Tibial artery (tissue), 4 donors: ENCODE measurements at regions not wholly inside any gene's neighbourhood (a gene's known extent, or its start where the extent isn't known, plus 50 kb on each side); places are given as distances from the start of the nearest gene placed in this dataset.

Experiments used
- DNase-seq, 2 donors: peaks; one replicate each; pipeline ENCODE4 v3.0.0-alpha.2; 2019
- H3K27ac ChIP-seq, 2 donors: fragments of 200-600 bp; sonication (generic) in 1 of 2; 1 replicate in 1 of 2; 2 replicates in 1 of 2; pipeline ENCODE4 v1.5.1; 2018 to 2019; ENCODE audit warnings: mild to moderate bottlenecking in 1 of 2
- H3K27me3 ChIP-seq, 2 donors: fragments of 200-600 bp; sonication (generic) in 1 of 2; one replicate each; pipeline versions ENCODE4 v1.5.1 to v1.6.0; 2016 to 2019
- H3K36me3 ChIP-seq, 3 donors: fragments of 200-600 bp; sonication (generic) in 2 of 3; one replicate each; pipeline ENCODE4 v1.5.1; 2016 to 2019; ENCODE audit warnings: mild to moderate bottlenecking in 2 of 3
- H3K4me1 ChIP-seq, 4 donors: fragments of 200-600 bp; sonication (generic) in 2 of 4; 1 replicate in 3 of 4; 2 replicates in 1 of 4; pipeline ENCODE4 v1.5.1; 2016 to 2019
- H3K4me3 ChIP-seq, 2 donors: fragments of 200-600 bp; sonication (generic) in 1 of 2; 1 replicate in 1 of 2; 2 replicates in 1 of 2; pipeline ENCODE4 v1.5.1; 2018 to 2019; ENCODE audit warnings: mild to moderate bottlenecking in 2 of 2
- H3K9me3 ChIP-seq, 3 donors: fragments of 200-600 bp; sonication (generic) in 1 of 3; one replicate each; pipeline ENCODE4 v1.5.1; 2016 to 2019
- intact Hi-C: fragments of 100-400 bp; cut with DNase I; formaldehyde crosslinking; loops from one replicate; pipeline ENCODE4 v1.15.0; 2023; ENCODE audit warnings: low total_unique reads
- TF ChIP-seq, protein P1 (sequence below), 2 experiments: fragments of 200-600 bp in 1 of 2; fragments of 450-650 bp in 1 of 2; IDR thresholded peaks; one replicate each; pipeline ENCODE4 v1.5.1; 2017 to 2019; ENCODE audit warnings: antibody characterized with exemption in 2 of 2, mild to moderate bottlenecking in 1 of 2, moderate library complexity in 1 of 2

DNA sequence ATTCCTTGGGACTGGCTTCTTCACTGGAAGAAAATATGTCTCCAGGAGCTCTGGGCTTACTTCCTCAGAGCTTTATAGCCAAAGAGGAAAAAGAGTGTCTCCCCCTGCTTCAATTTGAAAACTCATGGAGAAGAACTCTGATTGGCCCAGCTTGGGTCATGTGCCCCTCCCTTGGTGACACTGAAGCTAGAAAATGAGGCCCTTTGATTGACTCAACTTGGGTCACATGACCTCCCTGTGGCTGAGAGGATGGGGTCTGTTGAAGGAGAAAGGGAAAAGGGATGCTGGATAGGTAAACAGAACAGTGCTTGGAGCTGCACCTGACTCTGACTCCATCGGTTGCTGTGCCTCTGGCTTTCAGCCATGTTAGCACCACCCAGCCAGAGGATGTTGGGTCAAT lies 70.6 kb upstream of the KSR1 start:
- Histone ChIP-seq H3K4me1 (peaks cover 0 to 27% (median 16%) of the 10 kb centered on the region in 4 donors), H3K27ac (no peak overlapping the region), H3K4me3 (no peak overlapping the region), H3K36me3 (no peaks in the 10 kb centered on the region), H3K27me3 (no peaks in the 10 kb centered on the region), H3K9me3 (no peaks in the 10 kb centered on the region)
- TF ChIP-seq, protein P1, sequence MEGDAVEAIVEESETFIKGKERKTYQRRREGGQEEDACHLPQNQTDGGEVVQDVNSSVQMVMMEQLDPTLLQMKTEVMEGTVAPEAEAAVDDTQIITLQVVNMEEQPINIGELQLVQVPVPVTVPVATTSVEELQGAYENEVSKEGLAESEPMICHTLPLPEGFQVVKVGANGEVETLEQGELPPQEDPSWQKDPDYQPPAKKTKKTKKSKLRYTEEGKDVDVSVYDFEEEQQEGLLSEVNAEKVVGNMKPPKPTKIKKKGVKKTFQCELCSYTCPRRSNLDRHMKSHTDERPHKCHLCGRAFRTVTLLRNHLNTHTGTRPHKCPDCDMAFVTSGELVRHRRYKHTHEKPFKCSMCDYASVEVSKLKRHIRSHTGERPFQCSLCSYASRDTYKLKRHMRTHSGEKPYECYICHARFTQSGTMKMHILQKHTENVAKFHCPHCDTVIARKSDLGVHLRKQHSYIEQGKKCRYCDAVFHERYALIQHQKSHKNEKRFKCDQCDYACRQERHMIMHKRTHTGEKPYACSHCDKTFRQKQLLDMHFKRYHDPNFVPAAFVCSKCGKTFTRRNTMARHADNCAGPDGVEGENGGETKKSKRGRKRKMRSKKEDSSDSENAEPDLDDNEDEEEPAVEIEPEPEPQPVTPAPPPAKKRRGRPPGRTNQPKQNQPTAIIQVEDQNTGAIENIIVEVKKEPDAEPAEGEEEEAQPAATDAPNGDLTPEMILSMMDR (IDR thresholded peaks at IDR 0.05): no peak
- intact Hi-C loops: loop anchor here (10.0 kb wide), 1 partner anchor 49 kb away; no protein-coding TSS in a partner anchor
- peak in 1 of 2 donors; percentile 1 for DNase-seq

DNA sequence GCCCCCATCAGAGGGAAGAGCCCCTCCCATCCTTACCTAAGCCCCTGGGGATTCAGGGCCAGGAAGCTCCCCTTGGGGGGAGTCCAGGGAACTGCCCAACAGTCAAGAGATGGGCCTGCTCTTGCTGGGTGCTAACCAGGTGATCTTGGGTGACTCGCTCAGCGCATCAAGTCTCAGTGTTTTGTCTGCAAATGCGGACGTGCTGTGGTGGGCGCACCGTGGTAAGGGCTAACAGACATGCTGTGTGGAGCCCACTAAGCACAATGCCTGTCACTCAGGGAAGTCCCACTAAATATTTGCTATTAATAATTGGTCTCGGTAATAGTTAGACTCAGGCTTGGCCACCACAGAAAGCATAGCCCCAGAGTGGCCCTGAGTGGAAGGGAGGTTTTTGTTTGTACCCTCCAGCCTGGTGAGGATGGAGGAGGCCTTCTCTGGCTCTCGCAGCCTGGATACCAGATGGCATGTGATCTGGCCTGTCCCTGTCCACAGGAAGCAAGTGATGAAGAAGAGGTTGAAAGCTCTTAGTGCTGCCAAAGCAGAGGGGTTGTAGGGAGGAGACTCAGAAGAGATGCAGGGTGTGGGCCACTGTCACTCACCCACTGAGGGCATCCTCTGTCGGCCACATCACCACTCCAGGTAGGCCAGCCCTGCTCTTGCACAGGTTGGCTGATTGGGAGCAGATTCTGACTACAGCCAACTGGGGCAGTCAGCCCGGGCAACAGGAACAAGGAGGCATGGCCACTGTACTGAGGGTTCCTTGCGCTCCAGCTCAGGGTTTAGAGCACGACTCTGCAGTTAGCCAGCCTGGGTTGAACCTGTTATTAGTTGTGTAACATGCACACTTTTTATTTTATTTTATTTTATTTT lies 69.8 kb upstream of the KSR1 start:
- Histone ChIP-seq H3K27ac (no peak overlapping the region), H3K9me3 (no peaks in the 10 kb centered on the region), H3K4me3 (no peak overlapping the region), H3K27me3 (no peaks in the 10 kb centered on the region), H3K4me1 (peaks cover 0 to 19% (median 10%) of the 10 kb centered on the region in 4 donors), H3K36me3 (no peaks in the 10 kb centered on the region)
- peak in 1 of 2 donors; percentile 49 for DNase-seq
- TF ChIP-seq, protein P1 (IDR thresholded peaks at IDR 0.05): no peak
- intact Hi-C loops: loop anchor here (10.0 kb wide), 1 partner anchor 48 kb away; no protein-coding TSS in a partner anchor

DNA sequence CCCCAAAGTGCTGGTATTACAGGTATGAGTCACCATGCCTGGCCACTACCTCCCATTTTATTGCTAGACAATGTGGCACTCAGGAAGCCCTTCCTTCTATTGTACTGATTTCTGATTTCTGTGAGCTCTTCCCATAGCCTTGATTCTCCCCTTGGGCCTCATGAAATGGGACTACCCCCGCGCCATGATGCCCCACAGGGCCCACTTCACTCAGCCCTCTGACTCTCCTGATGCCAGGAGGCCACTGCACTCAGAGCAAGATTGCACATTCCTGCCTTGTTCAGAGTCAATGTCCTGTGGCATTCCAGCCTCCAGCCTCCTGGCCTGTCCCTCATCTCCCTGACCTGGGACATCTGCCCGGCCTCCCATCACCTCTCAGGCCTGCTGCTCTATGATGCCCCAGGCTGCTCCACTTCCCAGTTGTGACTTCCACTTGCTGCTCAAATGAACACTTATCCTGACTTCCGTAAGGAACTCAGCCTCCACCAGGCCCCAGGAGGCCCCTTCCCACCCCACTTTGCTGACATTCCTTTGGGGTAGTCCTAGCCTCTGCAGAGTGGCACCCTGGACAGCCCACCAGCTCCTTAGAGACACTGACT lies 66.6 kb upstream of the KSR1 start:
- intact Hi-C loops: loop anchor here (10.0 kb wide), 1 partner anchor 45 kb away; no protein-coding TSS in a partner anchor
- Histone ChIP-seq H3K9me3 (no peaks in the 10 kb centered on the region), H3K4me1 (peaks cover 0 to 4% (median under 1%) of the 10 kb centered on the region in 4 donors), H3K27ac (no peak overlapping the region), H3K27me3 (no peaks in the 10 kb centered on the region), H3K4me3 (no peak overlapping the region), H3K36me3 (no peaks in the 10 kb centered on the region)
- TF ChIP-seq, protein P1 (IDR thresholded peaks at IDR 0.05): no peak
- DNase-seq: no peak

DNA sequence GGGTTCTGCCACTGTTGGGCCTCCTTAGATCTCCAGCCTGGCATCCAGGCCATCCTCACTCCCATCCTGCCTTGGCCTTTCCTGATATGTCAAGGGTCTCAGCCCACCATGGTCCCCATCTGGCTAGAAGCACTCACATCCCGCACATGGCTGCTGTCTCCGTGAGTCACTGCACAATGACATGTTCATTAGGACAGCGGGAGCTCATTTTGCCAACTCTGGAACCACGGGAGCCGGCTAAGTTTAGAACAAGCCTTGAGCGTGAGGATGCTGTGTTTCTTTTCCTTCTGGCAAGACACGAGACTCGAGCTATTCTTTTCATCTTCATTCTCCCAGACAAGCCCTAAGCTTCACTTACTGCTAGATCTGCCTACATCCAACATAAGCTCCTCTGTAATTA lies 65.7 kb upstream of the KSR1 start:
- no peaks in the 10 kb centered on the region for H3K27me3 ChIP-seq
- no peak overlapping the region for H3K4me3 ChIP-seq
- no peaks in the 10 kb centered on the region for H3K4me1 ChIP-seq
- no peaks in the 10 kb centered on the region for H3K9me3 ChIP-seq
- no peaks in the 10 kb centered on the region for H3K36me3 ChIP-seq
- DNase-seq: no peak
- TF ChIP-seq, protein P1 (IDR thresholded peaks at IDR 0.05): no peak
- H3K27ac ChIP-seq: no peak overlapping the region
- intact Hi-C loops: no loop called here

DNA sequence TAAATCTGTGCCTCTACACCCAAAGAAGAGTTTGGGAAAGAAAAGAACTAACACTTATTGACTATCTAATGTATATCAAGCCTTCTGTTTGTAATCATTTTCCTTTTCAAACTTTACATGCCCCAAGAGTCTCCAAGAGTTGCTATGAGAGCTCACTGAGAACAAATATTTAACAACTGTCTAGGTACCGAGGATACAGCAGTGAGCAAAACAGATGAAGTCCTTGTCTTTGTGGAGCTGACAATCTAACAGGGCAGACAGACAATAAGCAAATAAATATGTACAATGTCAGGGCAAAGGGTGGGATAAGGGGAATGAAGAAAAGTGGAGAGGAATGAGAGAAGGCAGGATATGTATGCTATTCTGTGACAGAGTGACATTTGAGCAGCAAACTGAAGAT lies 64.8 kb upstream of the KSR1 start:
- Histone ChIP-seq H3K4me3 (no peak overlapping the region), H3K27me3 (no peaks in the 10 kb centered on the region), H3K36me3 (no peaks in the 10 kb centered on the region), H3K4me1 (no peaks in the 10 kb centered on the region), H3K27ac (no peak overlapping the region), H3K9me3 (no peaks in the 10 kb centered on the region)
- no peak for DNase-seq
- TF ChIP-seq, protein P1 (IDR thresholded peaks at IDR 0.05): no peak
- intact Hi-C loops: no loop called here
